ENCODE measurements at regions not wholly inside any gene's neighbourhood (a gene's known extent, or its start where the extent isn't known, plus 50 kb on each side); places are given as distances from the start of the nearest gene placed in this dataset.

DNA sequence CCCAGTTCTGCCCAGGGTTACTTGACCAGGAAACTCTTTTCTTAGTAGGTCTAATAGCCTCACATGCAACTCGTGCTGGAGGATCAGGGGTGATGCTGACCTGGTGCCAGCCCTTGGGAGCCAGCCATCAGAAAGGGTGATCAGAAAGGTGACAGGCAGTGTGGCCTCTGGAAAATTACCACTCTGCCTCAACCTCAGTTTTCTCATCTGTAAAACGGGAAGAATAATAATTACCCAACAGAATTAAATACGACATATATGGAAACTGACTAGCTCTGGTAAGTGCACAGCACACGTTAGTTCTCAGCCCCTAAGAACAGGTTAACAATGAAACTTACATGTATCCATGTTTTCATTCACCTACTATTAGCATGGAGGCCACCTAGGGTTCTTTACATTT is 157.6 kb downstream of the EN1 start:
- H3K4me3 ChIP-seq (ENCODE audit: low read length), result no peak overlapping the region
- H3K4me1 ChIP-seq (ENCODE audit: control insufficient read depth, low read length), result no peaks in the 10 kb centered on the region
- no peaks in the 10 kb centered on the region for H3K27me3 ChIP-seq (ENCODE audit: control insufficient read depth, low read length)
- no peaks in the 10 kb centered on the region for H3K79me2 ChIP-seq (ENCODE audit: control insufficient read depth, low read length)
- no peaks in the 10 kb centered on the region for H3K9me3 ChIP-seq (ENCODE audit: control insufficient read depth, insufficient read depth, low read length)
- no peaks in the 10 kb centered on the region for H3K9me2 ChIP-seq (replicated peaks; ENCODE audit: control insufficient read depth, low read length)
- TF ChIP-seq EZH2phosphoT487 (IDR thresholded peaks at IDR 0.05; ENCODE audit: borderline replicate concordance, low read length), result no peak
- TF ChIP-seq, protein P1, sequence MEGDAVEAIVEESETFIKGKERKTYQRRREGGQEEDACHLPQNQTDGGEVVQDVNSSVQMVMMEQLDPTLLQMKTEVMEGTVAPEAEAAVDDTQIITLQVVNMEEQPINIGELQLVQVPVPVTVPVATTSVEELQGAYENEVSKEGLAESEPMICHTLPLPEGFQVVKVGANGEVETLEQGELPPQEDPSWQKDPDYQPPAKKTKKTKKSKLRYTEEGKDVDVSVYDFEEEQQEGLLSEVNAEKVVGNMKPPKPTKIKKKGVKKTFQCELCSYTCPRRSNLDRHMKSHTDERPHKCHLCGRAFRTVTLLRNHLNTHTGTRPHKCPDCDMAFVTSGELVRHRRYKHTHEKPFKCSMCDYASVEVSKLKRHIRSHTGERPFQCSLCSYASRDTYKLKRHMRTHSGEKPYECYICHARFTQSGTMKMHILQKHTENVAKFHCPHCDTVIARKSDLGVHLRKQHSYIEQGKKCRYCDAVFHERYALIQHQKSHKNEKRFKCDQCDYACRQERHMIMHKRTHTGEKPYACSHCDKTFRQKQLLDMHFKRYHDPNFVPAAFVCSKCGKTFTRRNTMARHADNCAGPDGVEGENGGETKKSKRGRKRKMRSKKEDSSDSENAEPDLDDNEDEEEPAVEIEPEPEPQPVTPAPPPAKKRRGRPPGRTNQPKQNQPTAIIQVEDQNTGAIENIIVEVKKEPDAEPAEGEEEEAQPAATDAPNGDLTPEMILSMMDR (IDR thresholded peaks at IDR 0.05; ENCODE audit: low read depth, low read length, poor library complexity, severe bottlenecking), result no peak
- H3K36me3 ChIP-seq (ENCODE audit: control insufficient read depth, low read length), result no peaks in the 10 kb centered on the region
- H4K20me1 ChIP-seq (ENCODE audit: control insufficient read depth, insufficient read depth, low read depth, low read length), result no peaks in the 10 kb centered on the region
- H3K4me2 ChIP-seq (ENCODE audit: low read length), result no peak overlapping the region
- no peak overlapping the region for H3K27ac ChIP-seq (ENCODE audit: low read depth, low read length)
- no peaks in the 10 kb centered on the region for H3F3A ChIP-seq (ENCODE audit: control insufficient read depth, insufficient read depth)

DNA sequence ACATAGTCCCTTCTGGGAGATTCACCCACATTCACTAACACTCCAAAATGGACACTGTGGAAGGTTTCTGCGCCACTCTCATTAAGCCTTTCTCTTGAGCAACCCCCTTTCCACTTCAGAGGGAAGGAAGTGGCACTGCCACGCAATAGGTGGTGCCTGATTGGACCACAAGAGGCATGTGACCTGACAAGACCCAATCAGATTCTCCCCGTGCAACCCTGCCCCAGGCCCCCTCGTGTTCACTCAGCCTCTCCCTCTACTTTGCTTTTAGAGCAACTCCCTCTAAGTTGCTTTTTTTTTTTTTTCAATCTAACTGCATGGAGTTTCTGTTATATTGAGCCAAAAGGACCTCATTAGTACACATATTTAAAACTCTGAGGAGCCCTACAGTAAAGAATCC is 158.0 kb downstream of the EN1 start:
- Histone ChIP-seq H3K4me2 (ENCODE audit: low read length) (no peak overlapping the region), H3K27me3 (ENCODE audit: control insufficient read depth, low read length) (no peaks in the 10 kb centered on the region), H3K4me3 (ENCODE audit: low read length) (no peak overlapping the region), H3F3A (ENCODE audit: control insufficient read depth, insufficient read depth) (no peaks in the 10 kb centered on the region), H3K9me3 (ENCODE audit: control insufficient read depth, insufficient read depth, low read length) (no peaks in the 10 kb centered on the region), H3K9me2 (replicated peaks; ENCODE audit: control insufficient read depth, low read length) (no peaks in the 10 kb centered on the region), H3K79me2 (ENCODE audit: control insufficient read depth, low read length) (no peaks in the 10 kb centered on the region), H3K27ac (ENCODE audit: low read depth, low read length) (no peak overlapping the region), H3K36me3 (ENCODE audit: control insufficient read depth, low read length) (no peaks in the 10 kb centered on the region), H3K4me1 (ENCODE audit: control insufficient read depth, low read length) (no peaks in the 10 kb centered on the region), H4K20me1 (ENCODE audit: control insufficient read depth, insufficient read depth, low read depth, low read length) (no peaks in the 10 kb centered on the region)
- no peak for TF ChIP-seq EZH2phosphoT487 (IDR thresholded peaks at IDR 0.05; ENCODE audit: borderline replicate concordance, low read length)
- TF ChIP-seq, protein P1 (IDR thresholded peaks at IDR 0.05; ENCODE audit: low read depth, low read length, poor library complexity, severe bottlenecking), result no peak

DNA sequence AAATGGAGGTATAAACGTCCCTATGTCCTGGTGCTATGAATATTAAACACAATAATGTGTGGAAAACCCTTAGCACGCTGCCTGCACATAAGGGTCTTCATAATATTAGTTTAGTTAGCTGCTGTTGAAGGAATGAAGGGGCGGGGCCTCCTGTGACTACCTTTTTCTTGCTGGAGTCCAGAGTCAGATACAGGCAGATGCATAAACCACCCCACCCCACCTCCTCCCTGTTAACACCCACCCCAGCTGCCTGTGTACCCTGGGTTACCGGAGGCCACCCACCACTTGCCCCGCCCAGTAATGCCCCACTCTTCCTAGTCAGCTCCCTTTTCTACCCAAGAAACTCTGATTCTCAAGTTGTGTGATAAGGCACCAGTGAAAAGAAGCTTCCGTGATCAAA is 158.4 kb downstream of the EN1 start:
- no peaks in the 10 kb centered on the region for H3K27me3 ChIP-seq (ENCODE audit: control insufficient read depth, low read length)
- no peak overlapping the region for H3K27ac ChIP-seq (ENCODE audit: low read depth, low read length)
- TF ChIP-seq, protein P1 (IDR thresholded peaks at IDR 0.05; ENCODE audit: low read depth, low read length, poor library complexity, severe bottlenecking), result no peak
- no peak for TF ChIP-seq EZH2phosphoT487 (IDR thresholded peaks at IDR 0.05; ENCODE audit: borderline replicate concordance, low read length)
- H3K4me3 ChIP-seq (ENCODE audit: low read length), result no peak overlapping the region
- no peaks in the 10 kb centered on the region for H3F3A ChIP-seq (ENCODE audit: control insufficient read depth, insufficient read depth)
- no peaks in the 10 kb centered on the region for H3K36me3 ChIP-seq (ENCODE audit: control insufficient read depth, low read length)
- H3K4me2 ChIP-seq (ENCODE audit: low read length), result no peak overlapping the region
- H3K79me2 ChIP-seq (ENCODE audit: control insufficient read depth, low read length), result no peaks in the 10 kb centered on the region
- no peaks in the 10 kb centered on the region for H3K9me2 ChIP-seq (replicated peaks; ENCODE audit: control insufficient read depth, low read length)
- H3K9me3 ChIP-seq (ENCODE audit: control insufficient read depth, insufficient read depth, low read length), result no peaks in the 10 kb centered on the region
- H4K20me1 ChIP-seq (ENCODE audit: control insufficient read depth, insufficient read depth, low read depth, low read length), result no peaks in the 10 kb centered on the region
- no peaks in the 10 kb centered on the region for H3K4me1 ChIP-seq (ENCODE audit: control insufficient read depth, low read length)

DNA sequence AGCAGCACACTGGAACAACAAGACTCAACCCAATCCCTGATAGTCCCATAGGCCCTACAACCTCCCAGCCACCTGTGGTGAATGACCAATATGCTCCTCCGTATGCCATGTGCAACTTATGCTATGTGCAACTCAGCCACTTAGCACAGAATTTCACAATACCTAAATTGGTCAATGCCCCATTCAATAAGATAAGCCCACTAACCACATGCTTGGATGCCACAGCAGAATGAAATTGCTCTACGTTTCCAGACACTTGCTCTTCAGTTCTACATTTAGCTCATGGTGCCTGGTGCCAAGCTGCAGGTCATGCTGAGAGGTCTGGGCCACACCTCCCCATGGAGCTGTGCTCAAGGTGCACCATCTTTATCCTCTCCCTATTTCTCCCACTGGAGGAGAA is 159.8 kb downstream of the EN1 start:
- no peak for TF ChIP-seq EZH2phosphoT487 (IDR thresholded peaks at IDR 0.05; ENCODE audit: borderline replicate concordance, low read length)
- TF ChIP-seq, protein P1 (IDR thresholded peaks at IDR 0.05; ENCODE audit: low read depth, low read length, poor library complexity, severe bottlenecking), result no peak
- Histone ChIP-seq H3K36me3 (ENCODE audit: control insufficient read depth, low read length) (no peaks in the 10 kb centered on the region), H3K4me2 (ENCODE audit: low read length) (no peak overlapping the region)

More for the DNA sequence above, 159.8 kb downstream of the EN1 start:
- H3K79me2 ChIP-seq (ENCODE audit: control insufficient read depth, low read length), result no peaks in the 10 kb centered on the region
- H3K9me3 ChIP-seq (ENCODE audit: control insufficient read depth, insufficient read depth, low read length), result no peaks in the 10 kb centered on the region
- no peaks in the 10 kb centered on the region for H4K20me1 ChIP-seq (ENCODE audit: control insufficient read depth, insufficient read depth, low read depth, low read length)
- no peaks in the 10 kb centered on the region for H3F3A ChIP-seq (ENCODE audit: control insufficient read depth, insufficient read depth)
- no peaks in the 10 kb centered on the region for H3K4me1 ChIP-seq (ENCODE audit: control insufficient read depth, low read length)
- no peaks in the 10 kb centered on the region for H3K27me3 ChIP-seq (ENCODE audit: control insufficient read depth, low read length)
- no peak overlapping the region for H3K4me3 ChIP-seq (ENCODE audit: low read length)
- H3K27ac ChIP-seq (ENCODE audit: low read depth, low read length), result no peak overlapping the region
- no peaks in the 10 kb centered on the region for H3K9me2 ChIP-seq (replicated peaks; ENCODE audit: control insufficient read depth, low read length)

All from DOHH2 (cell line).